ENCODE measurements at regions not wholly inside any gene's neighbourhood (a gene's known extent, or its start where the extent isn't known, plus 50 kb on each side); places are given as distances from the start of the nearest gene placed in this dataset.

GRCh38 chr2:564471-565181, 112.6 kb downstream of the TMEM18 start:
- TF ChIP-seq POLR2A (IDR thresholded peaks at IDR 0.05; ENCODE audit: control extremely low read depth in 1 of 2, low read depth in 2 of 2, low read length in 2 of 2) (no peak), ATF3 (IDR thresholded peaks at IDR 0.05; ENCODE audit: insufficient read depth, low read depth, low read length) (no peak), CTCF (IDR thresholded peaks at IDR 0.05; ENCODE audit: control extremely low read depth in 1 of 3, insufficient read depth in 1 of 3, low read depth in 1 of 3, low read length in 3 of 3) (no peak), CEBPB (IDR thresholded peaks at IDR 0.05; ENCODE audit: low read depth, low read length) (no peak)
